22Rv1 (cell line): ENCODE measurements at regions not wholly inside any gene's neighbourhood (a gene's known extent, or its start where the extent isn't known, plus 50 kb on each side); places are given as distances from the start of the nearest gene placed in this dataset.
"Not testable (repeated sequence)": the region's sequence is repeated elsewhere in the genome, so short reads cannot be mapped to it uniquely, and the experiment has no call there.

Experiments used
- H3K27ac ChIP-seq: fragments of 450-650 bp; 2 replicates; pipeline ENCODE4 v1.5.1; 2017
- CTCF ChIP-seq: fragments of 450-650 bp; IDR thresholded peaks from 2 replicates; pipeline ENCODE4 v1.5.1; 2017; ENCODE audit warnings: mild to moderate bottlenecking
- ZFX ChIP-seq: fragments of 450-650 bp; IDR thresholded peaks from 2 replicates; pipeline ENCODE4 v1.6.1; 2017; ENCODE audit warnings: antibody characterized with exemption, borderline replicate concordance

GRCh38 chr13:100794575-100794974 is 120.0 kb upstream of the TMTC4 start:
- no peak for TF ChIP-seq CTCF
- TF ChIP-seq ZFX = no peak
- no peak overlapping the region for H3K27ac ChIP-seq

GRCh38 chr13:100790405-100790804 is 115.8 kb upstream of the TMTC4 start:
- no peak overlapping the region for H3K27ac ChIP-seq
- no peak for TF ChIP-seq ZFX
- no peak for TF ChIP-seq CTCF

- no peak overlapping the region for H3K27ac ChIP-seq
- TF ChIP-seq CTCF (no peak), ZFX (no peak)
These were observed 115.4 kb upstream of the TMTC4 start for GRCh38 chr13:100789968-100790367.

GRCh38 chr13:100789481-100789880 is 114.9 kb upstream of the TMTC4 start:
- TF ChIP-seq CTCF = no peak
- TF ChIP-seq ZFX = no peak
- H3K27ac ChIP-seq = no peak overlapping the region

- no peak for TF ChIP-seq CTCF
- no peak for TF ChIP-seq ZFX
- H3K27ac ChIP-seq = no peak overlapping the region
These were observed 114.4 kb upstream of the TMTC4 start for GRCh38 chr13:100789025-100789424.

GRCh38 chr13:100788540-100788939 is 113.9 kb upstream of the TMTC4 start:
- H3K27ac ChIP-seq = no peak overlapping the region

GRCh38 chr13:100787899-100788298 is 113.3 kb upstream of the TMTC4 start:
- H3K27ac ChIP-seq = no peak overlapping the region
- TF ChIP-seq ZFX (no peak), CTCF (no peak)

More at GRCh38 chr13:100788540-100788939, 113.9 kb upstream of the TMTC4 start:
- TF ChIP-seq ZFX (no peak), CTCF (no peak)

- not testable (repeated sequence) for H3K27ac ChIP-seq
These were observed 102.1 kb upstream of the TMTC4 start for GRCh38 chr13:100776686-100777085.
